Activated CD4-positive, alpha-beta T cell treated with anti-CD3 and anti-CD28 coated beads, Interleukin-2, amount 50 U/mL, for 4 hours (primary cell): ENCODE measurements at regions not wholly inside any gene's neighbourhood (a gene's known extent, or its start where the extent isn't known, plus 50 kb on each side); places are given as distances from the start of the nearest gene placed in this dataset.
"Not testable (repeated sequence)": the region's sequence is repeated elsewhere in the genome, so short reads cannot be mapped to it uniquely, and the experiment has no call there.

ENCODE experiments used
- DNase-seq, 2 experiments: peaks; one replicate each; pipeline ENCODE4 v3.0.0-alpha.2; 2020

DNA sequence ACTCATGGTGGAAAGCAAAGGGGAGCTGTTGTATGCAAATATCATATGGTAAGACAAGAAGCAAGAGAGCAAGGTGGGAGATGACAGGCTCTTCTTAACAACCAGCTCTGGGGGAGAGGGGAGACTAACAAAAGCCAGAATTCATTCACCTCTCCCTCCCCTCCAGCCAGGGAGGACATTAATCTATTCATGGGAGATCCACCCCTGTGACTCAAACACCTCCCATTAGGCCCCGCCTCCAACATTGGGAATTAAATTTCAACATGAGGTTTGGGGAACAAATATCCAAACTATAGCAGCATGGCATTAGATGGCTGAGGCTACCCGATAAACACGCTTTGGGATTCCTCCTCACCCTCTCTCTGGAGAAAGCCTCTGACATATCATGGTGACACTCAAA is 210.6 kb downstream of the RHOU start:
- no peak for DNase-seq

DNA sequence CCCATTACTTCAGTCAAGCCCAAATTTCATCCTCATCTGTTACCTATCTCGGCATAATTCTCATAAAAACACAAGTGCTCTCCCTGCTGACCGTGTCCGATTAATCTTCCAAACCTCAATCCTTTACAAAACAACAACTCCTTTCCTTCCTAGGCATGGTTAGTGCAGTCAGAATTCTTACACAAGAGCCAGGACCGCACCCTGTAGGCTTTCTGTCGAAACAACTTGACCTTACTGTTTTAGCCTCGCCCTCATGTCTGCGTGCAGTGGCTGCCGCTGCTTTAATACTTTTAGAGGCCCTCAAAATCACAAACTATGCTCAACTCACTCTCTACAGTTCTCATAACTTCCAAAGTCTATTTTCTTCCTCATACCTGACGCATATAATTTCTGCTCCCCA is 214.3 kb downstream of the RHOU start:
- not testable (repeated sequence) for DNase-seq

DNA sequence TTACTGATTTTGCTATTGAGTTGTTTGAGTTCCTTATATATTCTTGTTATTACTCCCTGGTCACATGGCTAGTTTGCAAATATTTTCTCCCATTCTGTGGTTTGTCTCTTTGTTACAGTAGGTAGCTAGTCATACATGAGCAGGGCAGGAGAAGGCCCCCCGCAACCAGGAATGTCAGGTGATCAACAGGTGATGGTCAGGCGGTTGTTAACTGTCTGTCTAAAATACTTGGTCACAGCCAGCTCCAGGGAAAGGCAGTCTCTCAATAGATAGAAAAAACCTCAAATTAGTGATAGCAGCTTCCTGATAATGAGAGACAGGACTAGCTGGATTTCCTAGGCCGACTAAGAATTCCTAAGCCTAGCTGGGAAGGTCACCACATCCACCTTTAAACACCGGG is 217.9 kb downstream of the RHOU start:
- DNase-seq, result no peak

DNA sequence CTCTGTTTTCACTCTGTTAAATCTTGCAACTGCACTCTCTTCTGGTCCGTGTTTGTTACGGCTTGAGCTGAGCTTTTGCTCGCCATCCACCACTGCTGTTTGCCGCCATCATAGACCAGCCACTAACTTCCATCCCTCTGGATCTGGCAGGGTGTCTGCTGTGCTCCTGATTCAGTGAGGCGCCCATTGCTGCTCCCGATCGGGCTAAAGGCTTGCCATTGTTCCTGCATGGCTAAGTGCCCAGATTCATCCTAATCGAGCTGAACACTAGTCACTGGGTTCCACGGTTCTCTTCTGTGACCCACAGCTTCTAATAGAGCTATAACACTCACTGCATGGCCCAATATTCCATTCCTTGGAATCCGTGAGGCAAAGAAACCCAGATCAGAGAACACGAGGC is 218.5 kb downstream of the RHOU start:
- not testable (repeated sequence) for DNase-seq

DNA sequence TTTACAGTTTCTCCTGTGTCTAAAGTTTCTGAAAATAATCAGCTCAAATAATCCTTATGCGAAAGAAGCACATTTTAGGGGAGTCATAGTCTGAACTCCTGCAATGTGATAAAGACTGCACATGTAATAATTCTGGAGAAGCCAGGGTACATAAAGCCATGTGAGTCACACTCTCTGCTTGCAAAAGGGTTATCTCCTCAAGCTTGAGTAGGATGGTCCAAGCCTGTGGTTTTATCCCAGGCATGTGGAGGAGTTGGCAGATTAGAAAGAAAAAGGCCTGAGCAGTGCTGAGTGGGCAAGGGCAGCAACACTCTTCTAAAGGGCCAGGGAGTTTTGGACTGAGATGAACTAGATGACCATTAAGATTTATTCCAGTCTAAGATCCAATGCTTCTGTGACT is 220.4 kb downstream of the RHOU start:
- no peak for DNase-seq

DNA sequence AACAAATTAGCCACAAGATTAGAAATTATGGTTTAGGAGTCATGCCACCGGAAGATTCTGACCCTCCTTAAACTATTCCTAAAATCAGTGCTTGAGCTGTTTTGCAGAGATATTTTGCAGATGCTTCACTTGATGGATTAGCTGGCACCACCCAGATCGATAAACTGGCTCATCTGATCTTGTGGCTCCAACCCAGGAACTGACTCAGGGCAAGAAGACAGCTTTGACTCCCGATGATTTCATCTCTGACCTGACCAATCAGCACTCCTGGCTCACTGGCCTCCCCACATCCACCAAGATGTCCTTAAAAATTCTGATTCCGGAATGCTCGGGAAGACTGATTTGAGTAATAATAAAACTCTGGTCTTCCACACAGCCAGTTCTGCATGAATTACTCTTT is 221.6 kb downstream of the RHOU start:
- no peak for DNase-seq

DNA sequence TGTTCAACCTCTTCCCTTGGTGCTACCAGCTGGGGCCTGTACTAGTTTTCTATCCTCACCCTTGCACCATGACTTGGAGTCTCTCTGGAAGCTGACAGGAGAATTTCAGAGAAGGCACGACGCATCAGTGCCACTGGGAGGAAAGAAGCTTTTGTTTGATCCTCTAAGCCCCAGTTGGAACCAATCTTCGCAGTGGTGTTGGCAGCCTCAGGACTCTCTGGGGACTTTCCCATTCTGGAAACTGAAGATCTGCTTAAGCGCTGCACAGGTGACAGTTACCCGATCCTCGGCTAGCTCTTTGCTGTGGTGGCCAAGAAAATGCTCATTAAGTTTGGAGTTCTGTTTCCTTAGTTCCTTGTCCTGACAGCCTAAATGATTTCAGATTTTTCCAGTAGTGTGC is 222.3 kb downstream of the RHOU start:
- no peak for DNase-seq

DNA sequence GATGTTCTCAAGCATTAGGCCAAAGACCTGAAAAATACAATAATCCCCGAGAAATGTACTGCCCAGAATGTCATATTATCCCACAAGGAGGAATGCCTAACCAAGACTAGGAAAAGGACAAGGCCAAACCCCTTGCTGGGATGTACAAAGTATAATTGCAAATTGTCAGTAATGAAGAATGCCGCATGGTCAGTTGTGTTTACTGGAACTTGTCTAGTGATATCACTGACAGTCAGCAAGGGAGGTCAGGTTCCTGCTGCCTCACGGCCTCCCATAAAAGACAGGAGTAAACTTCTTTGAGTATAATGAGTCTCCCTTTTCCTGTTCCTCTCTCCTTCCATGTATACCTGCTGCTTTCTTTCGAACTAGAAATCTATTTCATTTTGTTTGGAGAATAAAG is 222.8 kb downstream of the RHOU start:
- DNase-seq, result no peak

DNA sequence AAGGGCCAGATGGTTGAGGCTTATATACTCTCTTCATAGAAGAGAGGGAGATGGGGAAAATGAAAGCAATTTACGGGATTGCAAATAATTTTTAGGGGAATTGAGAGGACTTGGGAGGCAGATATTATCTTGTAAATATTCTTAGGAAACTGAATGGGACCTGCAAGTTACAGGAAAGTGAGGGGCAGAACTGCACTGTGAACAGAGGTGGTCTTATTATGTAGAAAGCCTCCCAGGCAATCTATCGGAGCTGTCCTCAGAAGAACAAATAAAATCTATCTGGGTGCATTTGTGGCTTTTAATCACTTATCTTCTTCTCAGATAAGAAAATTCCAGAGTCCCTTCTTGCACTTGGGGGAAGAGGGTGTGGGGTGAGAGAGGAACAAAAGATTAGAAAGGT is 223.5 kb downstream of the RHOU start:
- DNase-seq, result no peak

DNA sequence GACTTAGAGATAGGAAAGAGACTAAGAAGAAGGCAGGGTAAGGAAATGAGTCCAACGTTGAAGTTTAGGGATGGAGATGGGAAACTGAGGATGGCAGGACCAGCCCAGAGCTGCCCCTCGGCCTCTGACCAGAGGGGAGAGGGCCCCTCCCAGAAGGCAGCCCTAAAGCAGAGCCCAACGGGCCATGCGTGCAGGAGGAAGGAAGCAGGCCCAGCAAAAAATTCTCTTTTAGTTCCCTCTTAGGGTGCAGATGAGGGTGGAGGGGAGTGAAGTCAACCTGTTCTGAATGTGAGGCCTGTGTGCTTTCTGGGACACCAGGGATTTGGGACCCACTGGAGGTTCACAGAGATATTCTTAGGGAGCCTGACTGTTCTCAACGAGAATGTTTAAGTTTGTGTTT is 225.4 kb downstream of the RHOU start:
- DNase-seq, result no peak

DNA sequence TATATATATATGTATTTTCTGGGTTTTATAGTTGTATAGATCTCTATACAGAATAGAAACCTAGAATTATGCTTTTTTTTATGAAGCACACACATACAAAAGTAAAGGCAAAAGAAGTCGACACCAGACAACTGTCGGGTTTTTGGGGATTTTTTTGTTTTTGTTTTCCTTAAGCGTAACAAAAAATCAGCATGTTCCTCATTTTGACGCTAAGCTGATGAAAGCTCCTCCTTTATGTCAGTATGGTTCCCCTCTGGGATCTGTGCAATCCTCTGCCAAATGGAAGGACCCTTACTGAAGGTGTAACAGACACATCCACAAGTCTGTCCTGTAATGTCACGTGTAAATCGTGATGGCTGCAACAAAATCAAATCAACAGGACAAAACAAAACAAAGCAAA is 226.2 kb downstream of the RHOU start:
- DNase-seq, result no peak

DNA sequence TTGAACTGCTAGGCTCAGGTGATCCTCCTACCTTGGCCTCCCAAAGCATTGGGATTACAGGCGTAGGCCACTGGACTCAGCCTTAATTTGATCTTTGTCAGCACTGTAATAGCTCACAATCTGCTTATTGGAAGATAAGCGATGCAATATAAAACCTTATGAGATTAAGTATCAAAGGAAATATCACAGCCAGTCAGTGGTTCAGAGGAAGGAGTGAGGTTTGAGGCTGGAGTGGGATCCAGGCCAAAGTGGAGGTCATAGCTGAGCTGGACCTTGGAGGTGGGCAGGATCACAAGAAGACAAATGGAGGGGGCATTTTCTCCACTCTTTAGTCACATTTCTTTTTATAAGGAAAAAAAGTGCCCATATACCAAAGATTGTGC is 228.5 kb downstream of the RHOU start:
- DNase-seq, result no peak

DNA sequence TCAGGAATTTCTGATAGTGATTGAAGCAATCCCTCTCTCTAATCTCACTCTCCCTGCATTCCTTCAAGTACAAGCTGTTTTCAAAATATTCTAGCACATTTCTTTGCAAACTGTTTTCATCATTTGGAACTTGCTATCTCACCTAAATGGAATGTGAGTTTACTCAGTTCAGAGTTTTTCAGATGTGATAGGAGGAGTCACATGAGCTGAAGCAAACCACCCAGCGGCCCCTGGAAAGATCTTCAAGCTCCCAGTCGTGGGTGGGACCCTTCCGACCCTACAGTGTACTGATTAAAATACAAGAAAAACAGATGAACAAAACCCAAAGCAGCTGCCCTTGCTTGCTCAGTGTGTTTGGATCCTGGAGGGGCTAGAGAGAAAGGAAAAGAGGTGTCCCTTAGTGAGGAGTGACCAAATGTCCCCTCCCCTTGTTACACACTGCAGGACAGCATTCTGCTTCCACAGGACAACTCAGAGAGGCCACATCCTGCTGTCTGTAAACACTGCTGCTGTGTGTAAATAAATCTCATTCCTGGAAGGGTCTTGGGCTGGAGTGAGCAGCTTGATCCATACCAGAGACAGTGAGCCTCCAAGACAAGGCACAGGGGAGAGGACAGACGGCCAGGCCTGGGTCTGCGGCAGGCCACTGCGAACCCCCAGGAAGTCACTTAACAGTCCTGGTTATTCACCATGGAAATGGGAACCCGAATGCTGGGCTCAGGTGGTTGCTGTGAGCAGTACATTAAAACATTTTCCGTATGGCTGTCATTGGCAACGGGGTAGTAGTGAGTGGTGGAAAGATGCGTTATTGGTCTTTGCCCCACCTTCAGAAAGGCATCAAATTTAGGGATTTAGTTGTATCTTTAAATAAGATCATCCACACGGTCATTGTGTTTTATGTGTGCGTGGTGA is 229.2 kb downstream of the RHOU start:
- no peak for DNase-seq

DNA sequence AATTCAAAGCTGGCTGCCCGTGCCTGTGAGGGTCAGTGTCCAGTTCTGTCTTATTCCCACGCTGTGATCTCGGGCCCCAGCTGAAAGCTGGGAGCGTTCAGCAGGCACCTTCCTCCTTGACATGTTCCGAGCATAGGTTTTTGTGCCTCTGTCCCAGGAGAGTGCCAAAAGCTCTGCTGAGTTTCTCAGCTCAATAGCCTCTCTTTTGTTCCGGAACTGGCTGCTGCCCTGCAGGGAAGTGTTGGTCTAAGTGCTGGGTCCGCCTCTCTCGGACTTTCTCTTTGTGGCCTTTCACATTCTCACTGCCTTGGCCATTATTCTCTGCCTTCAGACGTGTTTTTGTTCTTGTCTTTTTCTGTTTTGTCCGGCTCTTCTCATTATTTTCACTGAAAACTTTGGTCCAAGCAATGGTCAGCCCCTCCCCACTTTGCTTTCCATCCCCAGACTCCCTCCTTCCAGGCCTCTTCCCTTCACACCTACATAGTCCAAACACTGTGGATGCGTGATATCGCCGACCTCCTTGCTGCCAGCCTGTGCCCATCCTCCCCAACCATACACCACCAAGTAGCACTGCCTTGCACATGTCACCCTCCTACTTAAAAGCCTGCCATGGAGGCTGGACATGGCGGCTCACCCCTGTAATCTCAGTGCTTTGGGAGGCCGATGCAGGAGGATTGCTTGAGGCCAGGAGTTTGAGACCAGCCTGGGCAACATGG is 233.8 kb downstream of the RHOU start:
- no peak for DNase-seq

DNA sequence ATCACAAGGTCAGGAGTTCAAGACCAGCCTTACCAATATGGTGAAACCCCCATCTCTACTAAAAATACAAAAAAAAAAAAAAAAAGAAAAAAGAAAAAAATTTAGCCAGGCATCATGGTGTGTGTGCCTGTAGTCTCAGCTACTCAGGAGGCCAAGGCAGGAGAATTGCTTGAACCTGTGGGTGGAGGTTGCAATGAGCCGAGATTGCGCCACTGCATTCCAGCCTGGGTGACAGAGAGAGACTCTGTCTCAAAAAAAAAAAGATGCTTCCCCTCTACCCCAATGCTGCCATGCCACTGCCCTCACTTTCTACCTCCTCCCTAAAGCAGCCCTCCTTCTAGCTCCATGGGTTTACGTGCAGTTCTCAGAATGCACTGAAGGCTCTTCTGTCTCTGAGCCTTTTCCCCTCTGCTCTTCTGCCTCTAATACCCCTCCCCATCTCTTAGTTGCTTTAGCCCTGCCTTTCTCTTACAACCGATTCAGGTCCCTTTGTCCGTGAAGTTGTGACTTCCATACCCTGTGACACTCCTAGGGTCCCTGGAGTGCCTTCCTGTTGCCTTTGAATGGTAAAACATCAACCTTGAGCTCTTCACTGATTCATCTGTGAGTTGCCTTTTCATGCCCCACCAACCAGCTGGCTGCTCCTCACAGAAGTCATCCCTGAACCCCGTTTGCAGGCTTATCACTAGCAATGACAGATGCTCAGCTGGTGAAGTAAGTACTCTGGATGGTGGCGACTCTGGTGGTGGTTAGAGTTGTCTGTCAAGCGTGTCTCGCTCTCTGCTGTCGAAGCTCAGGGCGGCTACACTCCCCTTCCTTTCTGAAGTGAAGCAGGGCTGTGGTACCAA is 234.9 kb downstream of the RHOU start:
- DNase-seq, result no peak

DNA sequence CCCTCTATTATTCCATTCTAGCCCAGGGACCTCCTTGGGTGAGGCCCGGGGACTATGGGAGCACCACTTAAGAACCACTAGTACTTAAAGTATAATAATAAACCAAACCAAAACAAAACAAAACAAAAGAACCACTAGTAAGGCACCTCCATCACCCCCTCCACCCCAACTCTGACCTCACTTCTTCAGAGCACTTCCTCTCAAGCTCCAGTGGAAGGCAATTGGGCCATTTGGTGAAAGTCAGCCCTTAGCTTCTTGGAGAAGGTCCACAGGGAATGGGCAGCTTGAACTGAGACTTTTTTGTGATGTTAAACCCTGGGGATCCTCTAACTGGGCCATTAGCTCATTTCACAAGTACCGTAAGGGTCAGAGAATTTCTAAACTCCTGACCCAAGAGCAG is 237.3 kb downstream of the RHOU start:
- DNase-seq, result no peak

DNA sequence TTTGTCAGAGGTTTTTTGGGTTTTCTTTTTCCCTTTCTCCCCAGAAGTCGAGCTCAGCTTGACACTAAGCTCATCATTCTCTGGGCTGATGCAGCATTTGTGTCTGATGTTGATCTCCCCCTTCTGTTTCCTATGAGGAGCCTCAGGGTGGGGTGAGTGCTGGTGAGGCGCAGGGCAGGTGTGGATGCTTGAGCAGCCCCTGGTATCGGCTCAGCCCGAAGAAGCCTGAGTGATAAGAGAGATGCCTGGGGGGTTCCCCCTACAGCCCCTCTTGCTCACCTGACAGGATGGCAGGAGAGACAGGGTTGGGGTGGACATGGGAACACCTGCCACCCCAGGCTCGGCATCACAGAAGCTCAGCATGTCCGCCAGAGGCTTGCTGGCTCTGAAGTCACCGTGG is 239.0 kb downstream of the RHOU start:
- DNase-seq, result no peak

DNA sequence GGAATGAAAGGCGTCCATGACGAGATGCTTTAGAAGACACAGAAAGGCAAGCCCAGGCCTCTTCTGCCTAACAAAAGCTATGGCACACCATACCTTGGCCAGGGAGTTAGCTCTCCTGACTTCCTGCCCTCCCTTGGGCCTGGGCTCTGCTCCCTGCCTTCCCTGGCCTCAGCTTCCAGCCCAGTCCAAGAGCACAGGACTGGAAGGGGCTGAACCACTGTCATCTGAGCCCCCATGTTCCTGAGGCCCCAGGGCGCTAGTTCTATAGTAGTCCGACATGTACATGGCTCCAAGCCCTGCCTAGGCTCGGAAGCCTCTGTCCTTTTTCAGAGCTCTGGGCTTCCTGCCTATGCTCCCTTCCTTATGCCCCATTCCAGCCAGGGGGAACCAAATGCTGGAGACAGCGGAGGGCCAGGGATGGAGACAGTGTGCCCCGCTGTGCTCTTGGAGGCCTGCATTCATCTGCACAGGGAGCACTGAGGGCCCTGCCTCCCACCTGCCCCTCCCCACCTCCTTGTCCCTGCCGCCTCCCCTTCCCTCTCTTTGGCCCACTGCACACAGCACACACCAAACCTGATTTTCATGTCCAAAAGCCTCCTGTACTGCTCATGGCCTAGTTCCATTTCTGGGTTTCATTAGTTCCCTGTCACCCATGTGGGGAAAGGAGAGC is 240.1 kb downstream of the RHOU start:
- DNase-seq, result no peak

DNA sequence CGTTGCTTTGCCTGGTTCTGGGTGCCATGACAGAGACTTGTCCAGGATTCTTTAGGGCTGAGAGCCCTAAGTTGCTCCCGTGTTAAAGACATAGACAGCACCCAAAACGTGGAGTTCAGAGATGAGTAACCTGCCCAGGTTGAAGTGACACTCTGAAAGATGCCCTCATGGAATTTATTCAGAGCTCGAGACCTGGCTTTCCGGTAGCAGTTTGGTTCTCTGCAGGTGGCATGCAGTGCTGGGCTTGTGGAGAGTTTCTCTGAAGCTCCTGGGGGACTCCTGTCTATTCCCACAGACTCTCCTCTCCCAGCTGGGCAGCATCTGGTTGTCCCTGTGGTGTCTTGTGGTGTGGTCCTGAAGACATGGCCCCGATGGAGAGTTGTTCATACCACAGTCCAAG is 241.0 kb downstream of the RHOU start:
- no peak for DNase-seq

DNA sequence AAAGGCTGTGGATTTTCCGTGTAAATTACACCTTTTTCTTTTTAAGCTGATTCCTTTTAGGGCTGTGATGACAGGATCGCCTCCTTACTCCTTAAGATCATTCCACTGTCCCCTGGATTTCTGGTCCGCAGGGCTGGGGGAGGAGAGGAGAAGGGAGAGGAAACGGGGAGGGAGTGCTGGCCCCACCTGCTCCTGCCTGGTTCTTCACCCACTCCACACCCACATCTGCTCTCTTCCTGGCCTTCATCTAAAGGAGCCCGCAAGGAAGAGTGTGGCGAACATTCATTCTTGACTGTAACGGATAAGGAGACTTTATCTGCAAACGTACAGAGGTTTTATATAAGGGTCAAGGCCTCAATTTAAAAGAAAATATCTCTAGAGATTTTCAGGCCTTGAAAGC is 242.0 kb downstream of the RHOU start:
- DNase-seq, result no peak

DNA sequence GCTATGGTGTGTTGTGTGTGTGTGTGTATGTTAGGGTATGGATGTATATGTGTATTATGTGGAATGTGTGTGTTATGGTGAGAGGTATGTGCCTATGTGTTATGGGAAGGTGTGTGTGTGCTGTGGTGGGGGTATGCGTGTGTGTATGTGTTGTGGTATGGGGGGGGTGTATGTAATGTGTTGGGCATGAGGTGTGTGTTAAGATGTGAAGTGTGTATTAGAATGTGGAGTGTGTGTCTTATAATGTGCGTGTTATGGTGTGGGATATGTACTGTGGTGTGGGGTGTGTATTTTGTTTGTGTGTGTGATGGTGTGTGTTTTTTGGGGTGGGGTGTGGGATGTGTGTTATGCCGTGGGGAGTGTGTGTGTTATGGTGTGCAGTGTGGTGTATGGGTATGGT is 242.5 kb downstream of the RHOU start:
- DNase-seq, result no peak

DNA sequence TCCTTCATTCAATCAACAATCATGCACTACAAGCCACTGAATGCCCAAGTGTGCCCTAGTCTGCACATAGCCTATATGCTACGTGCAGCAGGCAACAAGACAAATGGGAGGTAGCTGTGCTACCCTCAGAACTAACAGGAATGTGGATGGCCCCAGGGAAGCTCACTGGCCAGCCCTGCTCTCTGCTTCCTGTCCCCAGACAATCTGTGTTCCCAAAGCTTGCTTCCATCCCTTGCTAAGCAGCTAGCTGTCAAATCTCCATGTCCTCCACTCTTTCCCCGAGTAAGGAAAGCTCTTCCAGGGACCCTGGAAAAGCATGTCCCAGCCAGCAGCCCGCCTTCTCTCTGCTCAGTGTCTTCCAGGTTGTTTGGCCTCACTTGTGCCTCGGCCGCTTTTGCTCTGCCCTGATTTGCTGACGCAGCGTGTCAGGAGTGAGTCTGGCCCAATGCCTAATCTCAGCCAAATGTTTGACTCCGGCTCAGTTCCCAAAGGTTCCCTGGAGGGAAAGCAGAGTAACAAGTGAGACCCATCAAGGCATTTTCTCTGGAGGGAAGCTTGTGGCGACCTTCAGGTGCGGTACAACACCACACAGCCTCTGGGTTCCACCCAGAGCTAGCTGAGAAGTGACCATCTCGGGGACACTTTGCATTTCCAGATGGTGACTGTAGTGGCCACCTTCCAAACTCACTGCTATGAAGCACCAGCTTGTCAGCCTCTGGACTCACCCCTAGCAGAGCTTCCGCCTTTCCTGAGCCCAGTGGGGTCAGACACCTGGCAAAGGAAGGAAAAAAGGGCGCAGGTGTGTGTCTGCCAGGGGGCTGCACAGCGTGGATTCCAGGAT is 243.4 kb downstream of the RHOU start:
- DNase-seq, result no peak
